Adipocyte (in vitro differentiated cells): ENCODE measurements at regions not wholly inside any gene's neighbourhood (a gene's known extent, or its start where the extent isn't known, plus 50 kb on each side); places are given as distances from the start of the nearest gene placed in this dataset.
A peak's percentile ranks its signal among the peaks of the same experiment; 100 is the strongest.

Source experiments
- DNase-seq: peaks from one replicate; pipeline ENCODE4 v3.0.0-alpha.2; 2015; ENCODE audit warnings: low read depth
- H3K27me3 ChIP-seq: replicated peaks from 2 replicates; pipeline ENCODE4 v1.7.0; 2013; ENCODE audit warnings: mild to moderate bottlenecking, low read length, moderate library complexity; ENCODE audit not compliant: control insufficient read depth, insufficient read depth
- H3K36me3 ChIP-seq: 2 replicates; pipeline ENCODE4 v1.7.0; 2013; ENCODE audit warnings: low read length, mild to moderate bottlenecking, moderate library complexity; ENCODE audit not compliant: control insufficient read depth, insufficient read depth, severe bottlenecking
- H3K4me1 ChIP-seq: 2 replicates; pipeline ENCODE4 v1.7.0; 2013; ENCODE audit warnings: mild to moderate bottlenecking, low read length, moderate library complexity; ENCODE audit not compliant: control insufficient read depth, insufficient read depth
- H3K4me3 ChIP-seq: 2 replicates; pipeline ENCODE4 v1.7.0; 2013; ENCODE audit warnings: mild to moderate bottlenecking, low read length, moderate library complexity
- H3K9ac ChIP-seq: 2 replicates; pipeline ENCODE4 v1.7.0; 2013; ENCODE audit warnings: mild to moderate bottlenecking, low read length, moderate library complexity
- H3K9me3 ChIP-seq: 2 replicates; pipeline ENCODE4 v1.7.0; 2013; ENCODE audit warnings: mild to moderate bottlenecking, low read length, moderate library complexity; ENCODE audit not compliant: control insufficient read depth

DNA sequence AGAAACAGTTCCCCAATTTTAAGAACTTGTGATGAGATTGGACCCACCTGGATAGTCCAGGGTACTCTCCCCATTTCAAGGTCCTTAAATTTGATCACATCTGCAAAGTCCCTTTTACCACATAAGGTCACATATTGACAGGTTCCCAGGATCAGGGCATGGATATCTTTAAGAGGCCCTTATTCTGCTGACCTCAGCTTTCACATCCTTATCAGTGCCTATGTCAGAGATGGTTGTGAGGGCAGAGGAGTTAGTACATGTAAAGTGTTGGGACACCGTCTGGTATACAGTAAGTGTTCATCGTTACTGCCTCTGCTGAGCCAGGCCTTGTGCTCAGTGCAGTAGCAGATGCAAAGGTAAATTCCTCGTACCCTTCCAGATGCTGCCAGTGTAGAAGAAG, 375.4 kb upstream of the ASIC2 start:
- no peak for DNase-seq
- H3K27me3 ChIP-seq, result peaks cover 43% of the 10 kb centered on the region
- H3K36me3 ChIP-seq, result no peaks in the 10 kb centered on the region
- H3K9me3 ChIP-seq, result no peaks in the 10 kb centered on the region
- H3K4me1 ChIP-seq, result no peaks in the 10 kb centered on the region
- H3K9ac ChIP-seq, result no peak overlapping the region
- H3K4me3 ChIP-seq, result no peak overlapping the region

DNA sequence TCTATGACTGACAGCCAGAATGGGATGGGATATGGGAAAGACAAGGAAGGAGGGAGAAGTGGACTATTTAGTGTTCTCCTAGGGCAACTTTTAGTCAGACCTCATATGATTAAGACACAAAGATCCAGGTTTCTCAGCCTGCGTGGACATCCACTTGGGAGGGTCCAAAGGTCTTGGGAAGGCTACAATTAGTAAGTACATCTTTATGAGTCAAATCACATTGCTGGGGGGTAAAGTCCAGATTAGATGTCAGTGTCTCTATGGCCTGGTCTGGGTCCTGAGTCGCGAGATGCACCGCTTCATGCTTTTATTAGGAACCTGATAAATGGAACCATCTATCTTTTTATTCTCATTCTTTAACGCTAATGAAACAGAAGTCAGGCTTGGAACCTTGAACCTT, 378.4 kb upstream of the ASIC2 start:
- H3K9ac ChIP-seq, result no peak overlapping the region
- no peaks in the 10 kb centered on the region for H3K9me3 ChIP-seq
- H3K27me3 ChIP-seq, result peaks cover 38% of the 10 kb centered on the region
- H3K4me3 ChIP-seq, result no peak overlapping the region
- no peaks in the 10 kb centered on the region for H3K4me1 ChIP-seq
- DNase-seq, result no peak
- no peaks in the 10 kb centered on the region for H3K36me3 ChIP-seq

DNA sequence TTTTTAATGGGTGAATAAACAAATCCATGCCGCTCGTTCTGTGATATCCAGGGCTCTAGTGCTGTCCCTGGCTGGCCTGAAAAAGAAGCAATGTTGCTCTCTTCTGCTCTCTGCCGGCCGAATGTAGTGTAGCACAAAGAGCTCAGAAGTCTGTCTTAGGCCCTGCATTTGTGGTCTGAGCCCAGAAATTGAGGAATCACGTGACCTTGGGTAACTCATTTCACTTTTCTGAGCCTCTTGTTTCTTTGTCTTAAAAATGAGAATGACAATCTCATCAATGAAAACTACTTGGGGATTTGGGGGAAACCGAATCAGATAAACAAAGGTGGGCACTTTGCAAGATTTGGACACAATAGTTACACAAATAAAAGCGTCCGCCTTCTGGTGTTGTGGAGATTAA, 381.6 kb upstream of the ASIC2 start:
- peaks cover 38% of the 10 kb centered on the region for H3K27me3 ChIP-seq
- peak; percentile 48 for DNase-seq
- H3K4me1 ChIP-seq, result no peaks in the 10 kb centered on the region
- no peak overlapping the region for H3K9ac ChIP-seq
- no peaks in the 10 kb centered on the region for H3K9me3 ChIP-seq
- H3K36me3 ChIP-seq, result no peaks in the 10 kb centered on the region
- no peak overlapping the region for H3K4me3 ChIP-seq

DNA sequence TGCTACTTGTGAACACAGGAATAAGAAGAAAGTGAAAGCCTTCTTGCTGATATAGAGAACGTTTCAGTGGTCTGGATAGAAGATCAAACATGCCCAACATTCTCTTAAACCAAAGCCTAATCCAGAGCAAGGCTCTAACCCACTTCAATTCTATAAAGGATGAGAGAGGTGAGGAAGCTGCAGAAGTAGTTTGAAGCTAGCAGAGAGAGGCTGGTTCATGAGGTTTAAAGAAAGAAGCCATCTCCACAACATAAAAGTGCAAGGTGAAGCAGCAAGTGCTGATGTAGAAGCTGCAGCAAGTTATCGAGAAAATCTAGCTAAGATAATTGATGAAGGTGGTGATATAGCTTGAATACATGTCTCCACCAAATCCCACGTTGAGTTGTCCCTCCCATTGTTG, 383.3 kb upstream of the ASIC2 start:
- Histone ChIP-seq H3K9me3 (no peaks in the 10 kb centered on the region), H3K4me1 (no peaks in the 10 kb centered on the region), H3K4me3 (no peak overlapping the region), H3K9ac (no peak overlapping the region), H3K36me3 (no peaks in the 10 kb centered on the region), H3K27me3 (peaks cover 30% of the 10 kb centered on the region)
- no peak for DNase-seq

DNA sequence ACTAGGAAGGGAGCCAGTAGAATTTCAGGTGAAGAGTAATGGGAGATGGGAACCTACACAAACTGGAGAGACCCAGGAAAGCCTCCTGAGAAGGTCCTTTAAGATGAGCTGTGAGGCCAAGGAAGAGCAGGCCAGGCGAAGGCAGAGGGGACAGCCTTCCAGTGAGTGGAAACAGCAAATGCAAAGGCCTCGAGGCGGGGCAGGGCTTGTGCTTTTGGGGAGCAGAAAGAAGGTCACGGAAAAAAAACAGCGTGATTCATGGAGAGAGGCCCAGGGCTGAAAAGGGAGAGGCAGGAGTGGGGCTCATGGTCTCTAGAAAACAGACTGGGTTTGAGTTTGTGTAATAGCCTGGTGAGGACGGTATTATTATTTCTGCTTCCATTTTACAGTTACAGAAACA, 386.5 kb upstream of the ASIC2 start:
- Histone ChIP-seq H3K36me3 (no peaks in the 10 kb centered on the region), H3K9ac (no peak overlapping the region), H3K9me3 (no peaks in the 10 kb centered on the region), H3K4me3 (no peak overlapping the region), H3K27me3 (peaks cover 20% of the 10 kb centered on the region), H3K4me1 (no peaks in the 10 kb centered on the region)
- DNase-seq, result no peak

DNA sequence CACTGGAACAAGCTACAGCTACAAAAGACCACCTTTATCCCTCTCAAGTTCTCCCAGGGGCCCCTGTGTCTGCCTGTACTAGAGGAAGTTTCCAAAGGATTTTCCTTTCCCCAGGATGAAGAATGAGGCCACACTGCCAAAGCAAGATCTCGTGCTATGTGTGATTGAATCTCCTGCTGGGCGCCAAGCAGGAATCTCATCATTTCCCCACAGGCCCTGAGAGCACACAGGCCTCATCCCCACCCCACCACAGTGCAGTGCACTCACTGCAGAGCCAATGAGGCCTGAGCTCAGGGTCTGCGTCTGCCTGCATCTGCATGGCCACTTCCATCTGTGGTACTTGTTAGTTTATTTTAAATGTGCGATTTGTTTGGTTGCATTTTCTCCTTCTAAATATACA, 387.4 kb upstream of the ASIC2 start:
- H3K4me3 ChIP-seq, result no peak overlapping the region
- peaks cover 25% of the 10 kb centered on the region for H3K27me3 ChIP-seq
- no peaks in the 10 kb centered on the region for H3K9me3 ChIP-seq
- H3K4me1 ChIP-seq, result no peaks in the 10 kb centered on the region
- H3K9ac ChIP-seq, result no peak overlapping the region
- no peak for DNase-seq
- H3K36me3 ChIP-seq, result no peaks in the 10 kb centered on the region

DNA sequence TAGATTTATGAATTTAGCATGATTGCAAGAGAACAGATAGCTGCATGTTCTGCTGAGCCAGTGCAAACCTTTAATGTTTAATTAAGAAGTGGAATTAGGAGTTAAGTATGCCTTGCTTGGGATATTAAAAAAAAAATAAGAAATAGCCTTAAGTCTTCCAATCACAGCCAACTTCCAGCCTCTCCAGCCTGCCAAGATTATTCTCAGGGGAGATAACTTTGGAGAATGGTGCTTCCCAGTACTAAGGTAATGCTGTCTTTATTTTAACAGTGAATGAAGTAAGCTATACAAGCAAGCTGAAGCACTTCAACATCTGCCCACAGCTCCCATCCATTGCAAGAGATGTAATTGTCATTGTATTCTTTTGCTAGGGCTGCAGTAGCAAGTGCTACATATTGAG, 389.5 kb upstream of the ASIC2 start:
- H3K9ac ChIP-seq, result no peak overlapping the region
- no peaks in the 10 kb centered on the region for H3K36me3 ChIP-seq
- peaks cover 26% of the 10 kb centered on the region for H3K27me3 ChIP-seq
- H3K4me3 ChIP-seq, result no peak overlapping the region
- no peak for DNase-seq
- H3K9me3 ChIP-seq, result no peaks in the 10 kb centered on the region
- H3K4me1 ChIP-seq, result no peaks in the 10 kb centered on the region

DNA sequence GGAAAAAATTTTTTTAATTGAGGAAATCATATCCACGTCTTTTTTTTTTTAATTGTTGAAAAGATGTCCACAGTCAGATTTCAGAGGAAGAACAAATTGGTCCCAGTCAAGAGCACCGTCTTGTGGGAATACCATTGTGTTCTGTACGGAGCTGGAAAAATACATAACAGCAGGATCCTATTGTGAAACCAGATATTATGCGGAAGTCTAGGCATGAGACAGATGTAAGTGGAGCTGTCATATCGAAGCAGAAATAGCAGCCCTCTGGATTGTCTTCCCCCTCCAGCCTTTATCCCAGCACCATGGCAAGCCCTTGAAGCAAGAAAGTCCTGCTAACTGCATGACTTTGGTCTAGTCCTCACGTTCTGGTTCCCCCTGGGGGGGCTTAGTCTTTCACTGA, 391.6 kb upstream of the ASIC2 start:
- Histone ChIP-seq H3K9me3 (no peaks in the 10 kb centered on the region), H3K4me3 (no peak overlapping the region), H3K4me1 (no peaks in the 10 kb centered on the region), H3K36me3 (no peaks in the 10 kb centered on the region), H3K9ac (no peak overlapping the region), H3K27me3 (peaks cover 22% of the 10 kb centered on the region)
- DNase-seq, result no peak

DNA sequence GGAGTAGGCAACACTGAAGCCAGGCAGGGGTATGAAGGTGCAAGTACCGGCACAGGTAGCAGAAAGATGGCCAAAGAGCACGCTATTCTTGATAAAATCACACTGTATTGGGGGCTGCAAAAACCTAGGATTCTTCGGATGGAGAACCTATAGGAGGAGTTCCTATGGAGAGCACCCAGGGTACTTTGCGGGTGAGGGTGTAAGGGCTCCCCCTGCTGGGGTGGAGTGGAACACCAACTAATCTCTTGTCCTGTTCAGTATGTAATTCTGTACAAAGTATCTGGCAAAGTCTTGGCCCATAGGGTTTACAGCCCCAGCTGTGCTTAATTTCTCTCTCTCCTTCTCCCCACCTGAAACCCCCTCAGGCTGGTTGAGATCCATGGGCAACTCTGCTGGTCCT, 393.1 kb upstream of the ASIC2 start:
- no peak overlapping the region for H3K4me3 ChIP-seq
- no peaks in the 10 kb centered on the region for H3K4me1 ChIP-seq
- peaks cover 22% of the 10 kb centered on the region for H3K27me3 ChIP-seq
- H3K9ac ChIP-seq, result no peak overlapping the region
- no peaks in the 10 kb centered on the region for H3K9me3 ChIP-seq
- H3K36me3 ChIP-seq, result no peaks in the 10 kb centered on the region
- no peak for DNase-seq

DNA sequence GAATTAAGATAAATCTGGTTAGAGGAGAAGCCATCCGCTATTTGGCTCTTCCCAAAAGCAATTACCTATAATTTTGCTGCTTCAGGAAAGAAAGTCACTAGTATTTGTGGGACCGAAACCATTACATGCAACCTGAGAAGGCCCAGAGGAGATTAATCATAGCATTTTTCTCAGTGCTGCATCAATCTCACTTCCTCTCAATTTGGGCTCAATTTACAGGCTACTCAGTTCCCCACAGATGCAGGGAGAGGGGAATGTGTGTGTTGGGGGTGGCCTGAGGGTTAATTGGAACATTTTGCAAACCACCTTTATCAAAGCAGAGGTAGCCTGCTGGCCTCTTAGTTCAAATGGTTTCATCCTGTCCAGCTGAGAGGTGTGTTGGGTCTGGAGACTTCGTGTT, 394.7 kb upstream of the ASIC2 start:
- no peak for DNase-seq
- Histone ChIP-seq H3K9ac (no peak overlapping the region), H3K36me3 (no peaks in the 10 kb centered on the region), H3K27me3 (peaks cover 22% of the 10 kb centered on the region), H3K4me3 (no peak overlapping the region), H3K9me3 (no peaks in the 10 kb centered on the region), H3K4me1 (no peaks in the 10 kb centered on the region)

DNA sequence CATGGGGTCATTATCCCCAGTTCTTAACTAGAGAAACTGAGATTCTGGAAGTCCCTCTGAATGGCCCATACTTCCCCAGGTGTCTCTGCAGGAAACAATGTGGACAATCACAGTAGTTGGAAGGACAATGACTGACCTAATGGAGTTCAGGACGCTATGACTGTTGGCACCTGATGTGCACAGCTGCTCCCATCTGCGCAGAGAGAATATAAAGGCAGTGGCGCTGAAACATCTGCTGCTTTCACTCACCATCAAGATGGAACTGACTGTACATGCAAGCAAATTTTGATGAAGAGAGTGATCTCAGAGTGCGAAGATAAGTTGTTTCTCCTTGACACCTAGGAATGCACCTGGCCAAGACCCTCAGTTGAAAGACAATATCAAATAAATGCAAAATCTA, 395.7 kb upstream of the ASIC2 start:
- Histone ChIP-seq H3K4me1 (no peaks in the 10 kb centered on the region), H3K9ac (no peak overlapping the region), H3K27me3 (peaks cover 23% of the 10 kb centered on the region), H3K9me3 (no peaks in the 10 kb centered on the region), H3K4me3 (no peak overlapping the region), H3K36me3 (no peaks in the 10 kb centered on the region)
- no peak for DNase-seq

DNA sequence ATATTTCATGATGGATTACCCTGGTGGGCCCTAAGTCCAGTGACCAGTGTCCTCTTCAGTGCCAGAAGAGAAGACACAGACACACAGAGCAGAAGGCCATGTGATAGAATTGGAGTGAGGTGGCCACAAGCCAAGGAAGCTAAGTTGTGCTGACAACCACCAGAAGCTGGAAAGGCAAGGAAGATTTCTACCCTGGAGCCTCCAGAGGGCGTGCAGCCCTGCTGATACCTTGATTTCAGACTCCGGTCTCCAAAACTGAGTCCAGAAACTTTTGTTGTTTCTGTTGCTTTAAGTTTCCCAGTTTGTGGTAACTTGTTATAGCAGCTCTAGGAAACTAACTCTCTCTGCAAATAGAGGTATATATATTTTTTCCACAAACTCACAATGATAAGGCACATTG, 396.6 kb upstream of the ASIC2 start:
- no peaks in the 10 kb centered on the region for H3K36me3 ChIP-seq
- no peaks in the 10 kb centered on the region for H3K9me3 ChIP-seq
- H3K4me1 ChIP-seq, result no peaks in the 10 kb centered on the region
- H3K9ac ChIP-seq, result no peak overlapping the region
- H3K27me3 ChIP-seq, result peaks cover 18% of the 10 kb centered on the region
- H3K4me3 ChIP-seq, result no peak overlapping the region
- no peak for DNase-seq
